ENCODE measurements at regions not wholly inside any gene's neighbourhood (a gene's known extent, or its start where the extent isn't known, plus 50 kb on each side); places are given as distances from the start of the nearest gene placed in this dataset.

GRCh38 chr14:39946807-39947206, 514.6 kb upstream of the FBXO33 start:
- TF ChIP-seq CTCF (conservative IDR thresholded peaks at IDR 0.05; ENCODE audit: low read depth, low read length) (no peak), EZH2phosphoT487 (IDR thresholded peaks at IDR 0.05; ENCODE audit: borderline replicate concordance, low read length) (no peak), EZH2 (IDR thresholded peaks at IDR 0.05; ENCODE audit: low read length, unreplicated experiment) (no peak)
